Forelimb muscle (tissue), 1 donor: ENCODE measurements at regions not wholly inside any gene's neighbourhood (a gene's known extent, or its start where the extent isn't known, plus 50 kb on each side); places are given as distances from the start of the nearest gene placed in this dataset.
"Not testable (repeated sequence)": the region's sequence is repeated elsewhere in the genome, so short reads cannot be mapped to it uniquely, and the experiment has no call there.

ENCODE experiments used
- DNase-seq: peaks from one replicate; pipeline ENCODE4 v3.0.0-alpha.2; 2013; ENCODE audit warnings: low read depth

DNA sequence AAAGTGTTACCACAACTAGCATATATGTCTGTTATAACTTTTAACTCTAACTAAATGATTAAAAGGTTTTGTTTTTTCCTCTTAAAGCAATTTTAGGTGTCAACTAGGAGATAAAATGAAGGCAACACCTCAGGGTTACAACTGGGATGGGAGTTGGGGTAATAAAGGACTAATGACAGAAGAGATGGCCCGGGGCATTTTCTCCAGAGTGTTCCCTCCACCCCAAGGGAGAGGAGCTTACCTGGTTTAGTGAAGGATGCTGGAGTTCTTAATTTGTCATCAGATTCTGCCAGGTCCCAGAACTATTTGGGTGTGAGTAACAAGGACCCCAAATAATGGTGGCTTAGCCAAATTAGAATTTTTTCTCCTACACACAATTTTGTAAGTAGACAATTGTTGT, 260.3 kb downstream of the CD109 start:
- DNase-seq, result no peak

DNA sequence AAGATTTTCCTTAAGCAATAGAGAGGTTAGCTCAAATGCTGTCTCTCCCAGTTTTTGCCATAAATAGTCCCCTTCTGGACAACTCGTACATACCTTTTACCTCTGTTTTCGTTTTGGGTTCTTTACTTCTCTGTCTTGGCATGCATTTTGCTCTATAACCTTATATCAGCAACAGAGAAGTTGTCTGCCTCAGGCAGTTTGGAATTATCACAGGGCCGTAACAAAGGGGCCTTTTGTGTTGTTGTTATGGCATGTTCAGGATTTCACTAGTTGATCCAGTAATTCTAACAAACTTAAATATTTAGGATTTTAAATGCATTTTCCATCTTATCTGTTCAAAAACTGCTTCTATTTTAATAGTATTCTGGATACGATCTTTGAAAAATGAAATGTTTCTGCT, 259.8 kb downstream of the CD109 start:
- no peak for DNase-seq

DNA sequence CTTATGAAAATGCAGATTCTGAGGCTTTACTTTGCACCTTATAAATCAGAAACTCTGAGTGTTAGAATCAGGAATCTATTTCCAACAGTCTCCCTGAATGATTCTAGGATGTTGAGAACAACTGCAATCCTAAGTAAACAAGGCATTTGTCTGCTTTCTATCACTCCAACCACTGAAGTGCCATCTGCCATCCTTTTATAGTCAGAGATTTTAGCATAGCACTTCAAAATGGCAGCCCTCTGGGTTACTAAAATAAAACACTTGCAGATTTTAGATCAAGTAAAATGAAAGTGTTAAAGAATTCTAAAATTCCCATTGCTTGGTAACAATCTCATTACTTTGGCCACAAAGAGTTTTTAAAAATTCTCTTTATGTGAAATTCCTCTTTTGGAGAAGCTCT, 258.9 kb downstream of the CD109 start:
- DNase-seq, result no peak

DNA sequence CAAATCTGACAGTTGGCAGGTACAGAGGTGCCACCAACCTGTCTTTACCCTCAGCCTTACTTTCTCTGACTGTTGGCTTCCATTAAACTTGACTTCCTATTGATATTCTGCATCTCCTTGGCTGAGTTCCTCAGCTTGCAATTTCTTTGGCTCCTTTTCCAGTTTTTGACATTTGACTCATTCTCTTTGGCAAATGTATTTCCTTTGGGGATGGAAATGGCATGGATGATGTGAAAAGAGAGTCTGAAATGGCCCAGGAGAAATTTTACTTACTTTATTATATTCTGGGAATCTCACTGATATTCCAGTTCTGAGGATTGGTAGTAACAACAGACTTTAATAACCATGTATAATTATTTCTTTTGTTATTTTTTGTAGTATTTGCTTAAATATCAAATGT, 255.2 kb downstream of the CD109 start:
- no peak for DNase-seq

DNA sequence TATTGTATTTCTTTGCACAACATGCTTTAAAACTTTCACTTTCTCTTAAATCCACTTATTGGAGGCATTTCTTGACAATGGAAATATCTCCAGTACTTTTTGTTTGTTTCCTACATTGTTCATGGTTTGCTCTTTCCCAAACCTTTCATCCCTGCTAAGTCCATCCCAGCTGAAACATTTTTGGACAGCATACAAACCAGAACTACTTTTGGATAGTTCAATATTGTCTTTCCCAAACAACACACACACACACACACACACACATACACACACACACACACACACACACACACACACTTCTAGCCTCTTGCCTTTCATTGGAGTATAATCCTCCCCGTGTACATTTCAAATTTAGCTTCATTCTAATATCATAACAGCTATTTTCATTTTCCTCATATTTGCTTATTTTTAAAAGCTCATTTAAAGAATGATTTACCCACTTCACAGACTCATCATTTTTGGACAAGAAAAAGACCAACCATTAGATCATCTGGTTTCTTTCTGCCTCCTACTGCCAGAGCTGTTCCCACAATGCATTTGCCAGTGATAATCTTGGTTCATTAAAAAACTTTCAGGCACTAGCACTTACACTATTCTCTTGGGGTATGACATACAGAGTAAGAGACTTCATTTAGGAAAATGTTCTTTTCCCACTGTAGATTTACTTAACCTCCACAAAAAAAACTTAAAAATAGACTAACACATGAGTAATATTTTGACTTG, 248.1 kb downstream of the CD109 start:
- DNase-seq, result no peak

DNA sequence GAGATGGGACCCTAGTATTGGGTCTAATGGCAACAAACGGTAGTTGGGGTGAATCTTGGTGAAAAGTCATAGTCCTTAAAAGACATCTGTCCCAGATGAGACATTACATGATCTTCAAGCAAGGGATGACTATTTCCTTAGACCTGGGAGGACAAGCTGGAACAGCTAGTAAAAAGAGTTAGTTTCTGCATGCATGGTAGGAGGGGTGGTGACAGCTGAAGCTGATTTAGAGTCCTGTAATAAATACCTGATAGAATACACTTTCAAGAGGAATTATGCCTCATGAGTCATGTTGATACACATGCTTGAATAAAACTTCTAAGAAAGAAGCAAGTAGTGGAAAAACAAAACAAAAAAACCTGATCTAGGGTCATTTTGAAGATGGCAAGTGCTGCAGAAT, 247.4 kb downstream of the CD109 start:
- no peak for DNase-seq

DNA sequence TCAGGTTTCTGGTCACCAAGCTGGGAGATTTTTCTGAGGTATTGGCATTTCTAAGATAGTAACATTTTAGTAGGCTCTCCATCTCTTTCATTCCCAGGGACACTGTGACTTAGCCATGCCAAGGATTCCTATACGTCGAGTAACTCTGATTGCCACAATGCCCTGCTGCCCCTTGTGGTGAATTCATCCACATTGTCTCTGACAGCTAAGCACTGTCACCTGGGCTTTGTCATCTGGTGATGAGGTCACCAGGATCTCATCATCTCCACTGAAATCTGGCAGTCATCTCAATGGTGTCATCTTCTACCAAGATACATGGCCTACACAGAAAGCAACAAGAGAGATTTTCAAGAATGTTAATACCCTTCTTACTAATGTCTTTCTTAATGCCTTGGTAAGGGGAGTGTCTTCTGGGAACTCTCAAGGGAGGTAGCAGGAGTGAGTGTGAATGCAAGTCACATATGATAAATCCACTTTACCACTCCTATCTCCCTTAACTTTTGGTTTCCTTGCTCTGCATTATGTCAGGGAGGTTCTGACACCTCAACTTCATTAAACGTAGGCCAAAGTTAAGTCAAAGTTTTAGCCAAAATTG, 246.7 kb downstream of the CD109 start:
- no peak for DNase-seq

DNA sequence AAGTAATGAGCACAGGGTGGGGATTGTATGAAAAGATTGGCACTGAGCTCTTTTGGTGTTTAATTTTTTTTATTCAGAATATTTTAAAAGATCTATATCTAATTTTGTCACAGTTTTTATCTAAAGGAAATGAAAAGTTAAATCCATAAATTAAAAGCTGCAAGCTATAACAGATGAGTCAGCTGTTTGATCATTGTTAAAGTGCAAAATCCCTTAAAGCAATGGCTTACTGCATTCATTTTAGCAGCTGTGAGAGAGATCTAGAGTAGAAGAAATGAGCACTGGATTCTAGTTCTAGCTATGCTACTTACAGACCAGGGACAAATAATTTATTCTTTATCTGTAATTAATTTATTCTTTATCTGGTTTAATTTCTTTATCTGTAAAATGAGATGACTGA, 245.9 kb downstream of the CD109 start:
- no peak for DNase-seq

DNA sequence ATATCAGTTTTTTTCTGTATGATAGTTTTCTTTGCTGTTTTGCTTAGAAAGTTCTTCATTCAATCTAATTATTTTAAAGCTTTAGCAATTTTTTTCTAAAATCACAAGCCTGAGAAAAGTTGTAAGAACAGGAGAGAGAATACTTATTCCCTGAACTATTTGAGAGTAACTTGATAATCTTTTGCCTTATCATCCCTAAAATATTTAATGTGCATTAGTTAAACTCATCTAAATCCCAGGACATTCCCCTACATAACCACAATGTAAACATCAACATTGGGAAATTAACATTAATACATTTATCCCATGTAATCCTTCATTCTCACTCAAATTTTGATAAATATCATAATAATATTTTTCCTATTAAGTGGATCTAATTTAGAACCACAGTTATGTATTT, 241.8 kb downstream of the CD109 start:
- no peak for DNase-seq

DNA sequence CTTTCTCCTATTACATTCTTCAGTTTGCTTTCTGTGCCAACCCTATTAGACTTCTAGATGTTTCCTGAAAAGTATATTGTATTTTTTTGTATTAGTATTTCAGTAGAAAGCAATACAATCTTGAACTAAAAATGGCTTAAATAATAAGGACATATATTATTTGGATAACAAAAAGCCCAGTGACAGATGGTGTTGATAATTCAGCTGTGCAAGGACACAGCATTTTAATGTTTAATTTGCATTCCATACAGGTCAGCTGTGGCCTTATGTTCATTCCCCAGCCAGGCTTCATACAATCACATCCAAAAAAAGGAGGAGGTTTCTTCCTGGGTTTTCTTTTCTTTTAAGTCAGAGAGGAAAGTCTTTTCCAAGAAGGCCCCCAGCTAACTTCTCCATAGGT, 236.9 kb downstream of the CD109 start:
- DNase-seq, result no peak

DNA sequence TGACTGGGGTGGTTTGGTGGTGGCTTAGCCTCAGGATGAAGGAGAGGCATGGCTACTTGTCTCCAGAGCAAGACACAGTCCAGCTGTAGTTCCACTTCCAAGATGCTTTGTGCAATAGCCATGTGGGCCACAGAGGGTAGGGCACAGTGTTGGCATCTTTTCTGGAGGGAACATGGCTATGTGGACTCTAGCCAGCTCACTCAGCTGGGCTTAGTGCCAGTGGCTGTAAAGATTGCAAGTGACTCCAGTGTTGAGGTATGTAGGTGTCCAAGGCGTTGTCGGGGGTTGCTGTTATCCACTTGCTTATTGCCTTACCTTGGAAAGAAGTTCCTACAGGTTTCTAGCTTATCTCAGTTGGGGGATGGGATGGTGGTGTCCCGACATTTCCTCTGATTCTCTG, 233.4 kb downstream of the CD109 start:
- DNase-seq, result no peak

DNA sequence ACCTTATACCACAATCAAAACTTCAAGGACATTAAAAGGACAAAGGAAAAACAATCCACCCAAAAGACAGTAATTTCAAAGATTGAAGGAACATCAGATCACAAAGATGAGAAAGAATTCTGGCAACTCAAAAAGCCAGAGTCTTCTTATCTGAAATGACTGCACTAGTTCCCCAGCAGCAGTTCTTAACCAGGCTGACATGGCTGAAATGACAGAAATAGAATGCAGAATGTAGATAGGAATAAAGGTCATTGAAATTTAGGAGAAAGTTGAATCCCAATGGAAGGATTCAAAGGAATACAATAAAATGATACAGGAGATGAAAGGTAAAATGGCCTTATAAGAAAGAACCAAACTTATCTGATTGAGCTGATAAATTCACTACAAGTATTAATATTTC, 231.4 kb downstream of the CD109 start:
- DNase-seq, result no peak

DNA sequence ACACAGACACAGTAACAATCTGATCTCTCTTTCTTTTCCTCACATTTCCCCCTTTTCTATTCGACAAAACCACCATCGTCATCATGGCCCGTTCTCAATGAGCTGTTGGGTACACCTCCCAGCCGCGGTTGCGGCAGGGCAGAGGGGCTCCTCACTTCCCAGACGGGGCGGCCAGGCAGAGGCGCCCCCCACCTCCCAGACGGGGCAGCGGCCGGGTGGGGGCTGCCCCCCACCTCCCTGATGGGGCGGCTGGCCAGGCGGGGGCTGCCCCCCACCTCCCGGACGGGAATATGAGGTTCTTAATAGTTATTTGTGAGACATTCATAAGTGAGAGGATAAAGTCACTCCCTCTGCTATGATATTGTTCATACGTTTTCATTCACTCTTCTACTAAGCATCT, 229.7 kb downstream of the CD109 start:
- not testable (repeated sequence) for DNase-seq

DNA sequence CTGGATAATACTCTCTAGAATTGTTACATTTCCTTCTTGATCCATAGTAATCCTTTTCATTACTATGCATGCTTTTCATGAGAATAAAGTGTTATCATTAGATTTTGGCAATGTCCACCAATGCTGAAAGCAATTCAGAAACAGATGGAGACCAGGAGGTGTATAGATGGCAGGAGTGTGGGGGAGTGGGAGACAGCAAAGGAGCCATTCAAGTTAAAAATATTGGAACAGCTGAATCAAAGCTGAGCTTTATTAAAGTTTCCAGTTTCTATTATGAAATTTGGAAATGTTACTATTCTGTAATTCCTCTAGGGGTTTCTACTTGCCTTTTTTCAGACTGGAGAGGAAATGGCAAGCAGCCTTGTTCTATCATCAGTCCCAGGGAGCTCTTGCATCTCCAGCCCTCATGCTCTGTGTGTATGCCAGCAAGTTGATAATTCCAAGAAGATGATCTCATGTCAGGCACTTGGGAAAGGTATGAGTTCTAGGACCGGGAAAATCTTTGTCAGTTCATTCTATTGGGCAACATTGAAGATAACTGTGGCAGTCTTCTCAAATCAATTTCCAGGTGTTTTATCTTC, 228.0 kb downstream of the CD109 start:
- peak; percentile 85 for DNase-seq

DNA sequence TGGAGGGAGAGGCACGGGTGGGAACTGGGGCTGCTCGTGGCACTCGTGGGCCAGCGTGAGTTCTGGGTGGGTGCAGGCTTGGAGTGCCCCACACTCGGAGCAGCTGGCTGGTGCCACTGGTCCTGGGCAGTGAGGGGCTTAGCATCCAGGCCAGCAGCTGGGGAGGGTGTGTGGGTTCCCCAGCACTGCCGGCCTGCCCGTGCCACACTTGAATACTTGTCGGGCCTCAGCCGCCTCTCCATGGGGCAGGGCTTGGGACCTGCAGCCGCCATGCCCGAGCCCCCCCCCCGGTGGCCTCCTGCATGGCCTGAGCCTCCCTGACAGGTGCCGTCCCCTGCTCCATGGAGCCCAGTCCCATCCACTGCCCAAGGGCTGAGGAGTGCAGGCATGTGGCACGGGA, 207.2 kb downstream of the CD109 start:
- no peak for DNase-seq

DNA sequence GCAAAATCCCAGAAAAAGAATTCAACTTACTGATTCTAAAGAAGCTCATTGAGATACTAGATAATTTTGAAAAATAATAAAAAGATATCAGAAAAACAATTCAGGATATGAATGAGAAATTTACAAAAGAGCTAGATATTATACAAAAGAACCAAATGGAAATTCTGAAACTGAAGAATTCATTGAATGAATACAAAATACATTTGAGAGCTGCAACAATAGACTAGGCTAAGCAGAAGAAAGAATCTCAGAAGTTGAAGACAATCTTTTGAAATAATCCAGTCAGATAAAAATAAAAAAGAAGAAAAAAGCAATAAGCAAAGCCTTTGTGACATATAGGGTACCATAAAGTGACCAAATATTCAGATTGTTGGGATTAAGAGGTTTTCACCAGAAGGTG, 206.0 kb downstream of the CD109 start:
- DNase-seq, result no peak

DNA sequence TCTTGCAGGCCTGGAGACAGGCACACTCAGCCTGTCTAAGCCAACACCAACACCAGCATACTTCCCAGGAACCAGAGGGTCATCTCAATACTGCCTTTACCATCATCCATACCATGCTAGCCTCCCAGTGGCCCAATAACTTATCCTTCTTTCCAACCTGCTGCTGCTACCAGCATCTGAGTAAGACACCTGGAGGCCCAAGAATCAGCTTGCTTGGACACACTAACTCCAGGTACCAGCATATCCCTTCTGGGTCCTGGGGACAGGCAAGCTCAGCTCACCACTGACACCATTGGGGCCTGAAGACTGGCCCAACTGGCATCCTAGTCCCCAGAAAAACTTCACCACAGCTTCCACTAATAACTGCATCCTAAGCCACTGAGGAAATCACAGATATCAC, 205.3 kb downstream of the CD109 start:
- DNase-seq, result no peak

DNA sequence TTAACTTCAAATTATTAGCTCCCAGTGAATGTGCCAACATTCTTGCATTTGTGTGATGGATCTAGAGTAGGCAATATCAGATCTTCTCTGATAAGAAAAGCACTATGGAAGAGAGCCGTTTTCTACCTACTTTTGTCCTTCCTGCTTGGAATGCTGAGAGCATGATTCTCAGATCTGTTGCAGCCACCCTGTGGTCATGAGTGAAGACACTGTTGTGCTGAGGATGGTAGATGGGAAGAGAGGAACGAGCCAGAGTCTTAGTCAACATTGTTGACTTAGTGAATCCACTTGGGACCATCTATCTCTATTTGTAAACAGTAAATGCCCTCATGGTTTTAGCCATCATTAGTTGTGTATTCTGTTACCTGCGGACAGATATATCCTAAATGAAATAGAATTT, 202.6 kb downstream of the CD109 start:
- DNase-seq, result no peak

DNA sequence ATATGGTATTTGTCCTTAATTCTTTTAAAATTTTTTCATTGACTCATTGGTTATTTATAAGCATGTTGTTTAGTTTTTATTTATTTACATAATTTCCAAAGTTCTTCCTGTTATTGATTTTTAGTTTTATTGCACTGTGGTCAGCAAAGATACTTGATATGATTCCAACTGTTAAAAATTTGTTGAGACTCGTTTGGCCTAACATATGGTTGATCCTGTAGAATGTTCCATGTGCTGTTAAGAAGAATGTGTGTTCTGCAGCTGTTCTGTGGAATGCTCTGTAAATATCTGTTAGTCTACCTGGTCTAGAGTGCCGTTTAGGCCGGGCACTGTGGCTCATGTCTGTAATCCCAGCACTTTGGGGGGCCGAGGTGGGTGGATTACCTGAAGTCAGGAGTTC, 197.7 kb downstream of the CD109 start:
- no peak for DNase-seq

DNA sequence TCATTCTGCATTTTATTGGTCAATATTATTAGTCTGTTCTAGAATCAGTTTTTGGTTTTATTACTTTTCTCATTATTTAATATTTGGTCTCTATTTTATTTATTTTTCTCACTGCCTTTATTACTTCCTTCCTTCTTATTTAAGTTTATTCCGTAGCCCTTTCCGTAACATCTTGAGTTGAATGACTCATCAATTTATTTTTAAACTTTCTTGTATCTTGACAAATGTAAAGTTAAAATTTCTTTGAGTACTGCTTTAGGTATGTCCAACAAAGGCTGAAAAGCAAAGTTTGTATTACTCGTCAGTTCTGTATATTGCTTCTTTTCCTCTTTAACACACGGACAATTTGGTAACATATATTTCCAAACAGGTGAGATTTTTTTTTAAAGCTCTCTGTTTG, 192.0 kb downstream of the CD109 start:
- no peak for DNase-seq

DNA sequence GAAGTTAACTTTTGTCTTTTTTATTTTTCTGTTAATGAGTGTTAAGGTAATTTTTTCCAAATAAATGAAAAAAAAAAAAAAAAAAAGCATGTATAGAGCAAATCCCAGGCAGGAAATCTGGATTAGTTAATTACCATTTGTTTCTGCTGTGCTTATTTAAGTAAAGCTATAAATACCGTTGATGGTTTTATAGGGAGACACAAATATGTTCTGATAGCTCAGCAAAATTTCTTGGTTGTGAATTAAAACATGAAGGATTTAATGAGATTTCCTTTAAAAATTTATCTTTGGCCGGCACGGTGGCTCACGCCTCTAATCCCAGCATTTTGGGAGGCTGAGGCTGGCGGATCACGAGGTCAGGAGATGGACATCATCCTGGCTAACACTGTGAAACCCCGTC, 189.4 kb downstream of the CD109 start:
- no peak for DNase-seq

DNA sequence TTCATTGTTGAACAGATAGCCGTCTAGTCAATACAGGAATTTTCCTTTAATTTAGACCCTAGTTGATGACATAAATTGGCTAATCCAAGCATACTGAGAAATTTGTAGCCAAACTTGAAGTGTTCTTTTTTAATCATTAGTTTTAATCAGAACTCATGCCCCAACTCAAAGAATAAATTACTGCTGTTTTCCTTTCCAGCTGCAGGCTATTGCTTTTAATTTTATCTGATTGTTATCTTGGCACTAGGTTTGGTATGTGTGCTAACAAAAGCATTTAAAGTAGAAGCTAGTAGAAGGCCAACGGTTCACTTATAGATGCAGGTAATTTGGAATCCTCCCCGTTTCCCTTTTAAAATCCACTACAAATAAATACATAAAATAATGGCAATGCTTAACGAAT, 188.5 kb downstream of the CD109 start:
- DNase-seq, result no peak

DNA sequence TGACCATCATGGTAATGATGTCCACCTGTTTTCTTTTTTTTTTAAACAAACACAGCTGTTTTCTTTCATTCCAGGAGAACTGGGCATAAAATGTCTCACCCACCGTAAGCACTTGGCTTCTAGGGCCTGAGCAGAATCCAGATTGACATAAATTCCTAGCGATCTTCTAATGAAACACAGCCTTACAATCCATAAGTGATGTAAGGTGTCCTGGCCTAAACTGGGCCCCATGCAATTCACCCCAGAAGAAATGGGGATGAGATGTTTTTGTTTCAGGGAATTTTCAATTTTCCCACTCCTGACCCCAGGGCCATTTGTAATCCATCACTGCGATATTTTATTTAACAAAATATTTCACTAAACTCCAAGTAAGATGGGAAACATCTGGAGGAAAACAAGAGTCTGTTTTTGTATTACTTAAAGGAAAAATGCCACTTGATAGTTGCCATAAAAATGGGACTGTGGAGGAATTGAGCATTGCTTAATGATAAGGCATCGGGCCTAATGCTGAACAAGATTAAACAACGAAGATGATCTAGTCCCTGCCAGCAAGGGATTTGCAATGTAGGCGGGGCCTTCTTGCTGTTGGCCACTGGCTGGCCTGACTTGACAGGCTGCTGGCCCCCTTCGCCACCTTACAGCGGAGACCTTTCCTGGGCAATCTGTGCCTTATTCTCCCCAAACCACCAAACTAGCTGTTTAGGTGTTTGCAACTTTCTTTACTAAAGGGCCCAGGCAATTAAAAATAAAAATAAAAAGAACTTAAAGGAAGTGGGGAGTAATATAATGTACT, 183.7 kb downstream of the CD109 start:
- DNase-seq, result no peak
